HepG2 (cell line): ENCODE measurements at regions not wholly inside any gene's neighbourhood (a gene's known extent, or its start where the extent isn't known, plus 50 kb on each side); places are given as distances from the start of the nearest gene placed in this dataset.

Experiments
- ARNT2 ChIP-seq: sonication (generic); formaldehyde crosslinking; IDR thresholded peaks from 2 replicates; pipeline ENCODE4 v1.8.0; 2022; ENCODE audit warnings: mild to moderate bottlenecking, low read depth, missing genetic modification reagents, moderate library complexity
- DMTF1 ChIP-seq: sonication (generic); formaldehyde crosslinking; IDR thresholded peaks from 2 replicates; pipeline ENCODE4 v1.4.0; 2020; ENCODE audit warnings: mild to moderate bottlenecking, missing genetic modification reagents
- NR2F6 ChIP-seq, 2 experiments: IDR thresholded peaks; 2 replicates each; pipeline ENCODE4 v1.6.1; 2016; ENCODE audit warnings: antibody characterized with exemption in 1 of 2, mild to moderate bottlenecking in 1 of 2
- RARA ChIP-seq: IDR thresholded peaks from 2 replicates; pipeline ENCODE4 v1.6.1; 2016; ENCODE audit warnings: missing genetic modification reagents, missing compliant biosample characterization
- RXRA ChIP-seq: sonication (generic); formaldehyde crosslinking; IDR thresholded peaks from 2 replicates; pipeline ENCODE4 v1.5.1; 2020; ENCODE audit warnings: missing genetic modification reagents
- SNAPC4 ChIP-seq: sonication (generic); formaldehyde crosslinking; IDR thresholded peaks from 2 replicates; pipeline ENCODE4 v1.4.0; 2020; ENCODE audit warnings: mild to moderate bottlenecking, missing genetic modification reagents
- SOX5 ChIP-seq: IDR thresholded peaks from 2 replicates; pipeline ENCODE4 v1.6.1; 2016; ENCODE audit warnings: borderline replicate concordance
- ZNF550 ChIP-seq: sonication (generic); formaldehyde crosslinking; IDR thresholded peaks from 2 replicates; pipeline ENCODE4 v1.4.0; 2020; ENCODE audit warnings: mild to moderate bottlenecking, missing genetic modification reagents, borderline replicate concordance
- ZNF850 ChIP-seq: sonication (generic); formaldehyde crosslinking; conservative IDR thresholded peaks from 2 replicates; pipeline ENCODE4 v1.9.0; 2021; ENCODE audit warnings: mild to moderate bottlenecking, missing genetic modification reagents
- TF ChIP-seq, protein P1 (sequence below): sonication (generic); formaldehyde crosslinking; IDR thresholded peaks from 2 replicates; pipeline ENCODE4 v1.5.0; 2020; ENCODE audit warnings: mild to moderate bottlenecking, missing genetic modification reagents, borderline replicate concordance
- TF ChIP-seq, protein P2 (sequence below): sonication (generic); formaldehyde crosslinking; IDR thresholded peaks from 2 replicates; pipeline ENCODE4 v1.8.0; 2022; ENCODE audit warnings: mild to moderate bottlenecking, missing genetic modification reagents

DNA sequence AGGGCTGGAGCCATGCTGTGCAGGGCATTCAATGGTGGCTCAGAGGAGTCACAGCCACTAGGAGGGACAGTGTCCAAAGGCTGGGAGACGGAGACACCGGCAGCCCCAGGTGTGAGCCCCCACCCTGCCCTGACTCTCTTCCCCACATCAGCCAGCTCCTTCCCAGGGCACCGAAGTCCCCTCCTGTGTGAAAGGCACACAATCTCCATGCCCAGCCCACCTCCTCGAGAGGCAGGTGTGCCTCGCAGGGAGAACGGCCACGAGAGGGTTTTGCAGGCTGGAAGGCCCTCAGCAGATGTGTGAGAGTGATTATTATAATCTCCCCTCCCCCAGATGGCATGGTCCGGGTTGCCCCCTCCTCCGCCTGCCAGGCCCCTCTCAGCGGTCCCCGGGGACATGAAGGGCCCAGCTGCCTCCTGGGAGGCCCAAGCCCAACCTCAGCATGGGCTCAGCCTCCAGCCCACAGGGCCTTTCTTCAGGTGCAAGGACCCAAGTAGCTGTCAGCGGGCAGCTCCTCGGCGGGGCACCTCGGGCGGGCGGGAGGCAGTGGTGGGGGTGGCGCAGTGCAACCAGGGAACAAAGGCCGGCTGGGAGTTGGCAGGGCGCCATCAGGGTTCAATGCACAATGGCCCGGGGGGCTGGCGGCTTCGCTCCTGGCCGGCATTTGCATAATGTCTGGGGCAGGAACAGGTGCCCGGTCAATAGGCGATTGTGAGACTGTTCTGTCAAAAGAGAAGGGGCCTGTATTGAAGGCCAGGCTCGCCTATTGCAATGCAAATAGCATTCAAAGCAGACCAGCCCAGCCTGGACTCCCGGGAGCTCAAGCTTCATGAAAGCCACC, 155.3 kb upstream of the ZMIZ1 start (continued):
- TF ChIP-seq, protein P1, sequence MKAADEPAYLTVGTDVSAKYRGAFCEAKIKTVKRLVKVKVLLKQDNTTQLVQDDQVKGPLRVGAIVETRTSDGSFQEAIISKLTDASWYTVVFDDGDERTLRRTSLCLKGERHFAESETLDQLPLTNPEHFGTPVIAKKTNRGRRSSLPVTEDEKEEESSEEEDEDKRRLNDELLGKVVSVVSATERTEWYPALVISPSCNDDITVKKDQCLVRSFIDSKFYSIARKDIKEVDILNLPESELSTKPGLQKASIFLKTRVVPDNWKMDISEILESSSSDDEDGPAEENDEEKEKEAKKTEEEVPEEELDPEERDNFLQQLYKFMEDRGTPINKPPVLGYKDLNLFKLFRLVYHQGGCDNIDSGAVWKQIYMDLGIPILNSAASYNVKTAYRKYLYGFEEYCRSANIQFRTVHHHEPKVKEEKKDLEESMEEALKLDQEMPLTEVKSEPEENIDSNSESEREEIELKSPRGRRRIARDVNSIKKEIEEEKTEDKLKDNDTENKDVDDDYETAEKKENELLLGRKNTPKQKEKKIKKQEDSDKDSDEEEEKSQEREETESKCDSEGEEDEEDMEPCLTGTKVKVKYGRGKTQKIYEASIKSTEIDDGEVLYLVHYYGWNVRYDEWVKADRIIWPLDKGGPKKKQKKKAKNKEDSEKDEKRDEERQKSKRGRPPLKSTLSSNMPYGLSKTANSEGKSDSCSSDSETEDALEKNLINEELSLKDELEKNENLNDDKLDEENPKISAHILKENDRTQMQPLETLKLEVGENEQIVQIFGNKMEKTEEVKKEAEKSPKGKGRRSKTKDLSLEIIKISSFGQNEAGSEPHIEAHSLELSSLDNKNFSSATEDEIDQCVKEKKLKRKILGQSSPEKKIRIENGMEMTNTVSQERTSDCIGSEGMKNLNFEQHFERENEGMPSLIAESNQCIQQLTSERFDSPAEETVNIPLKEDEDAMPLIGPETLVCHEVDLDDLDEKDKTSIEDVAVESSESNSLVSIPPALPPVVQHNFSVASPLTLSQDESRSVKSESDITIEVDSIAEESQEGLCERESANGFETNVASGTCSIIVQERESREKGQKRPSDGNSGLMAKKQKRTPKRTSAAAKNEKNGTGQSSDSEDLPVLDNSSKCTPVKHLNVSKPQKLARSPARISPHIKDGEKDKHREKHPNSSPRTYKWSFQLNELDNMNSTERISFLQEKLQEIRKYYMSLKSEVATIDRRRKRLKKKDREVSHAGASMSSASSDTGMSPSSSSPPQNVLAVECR (CRISPR knock-in tag): peak; percentile 19; the same call in 1 of the 2 replicates
- peak; percentile 73; the same call in 1 of the 2 replicates for TF ChIP-seq SNAPC4 (CRISPR knock-in tag)
- no peak for TF ChIP-seq ARNT2 (CRISPR knock-in tag)
- TF ChIP-seq, protein P2, sequence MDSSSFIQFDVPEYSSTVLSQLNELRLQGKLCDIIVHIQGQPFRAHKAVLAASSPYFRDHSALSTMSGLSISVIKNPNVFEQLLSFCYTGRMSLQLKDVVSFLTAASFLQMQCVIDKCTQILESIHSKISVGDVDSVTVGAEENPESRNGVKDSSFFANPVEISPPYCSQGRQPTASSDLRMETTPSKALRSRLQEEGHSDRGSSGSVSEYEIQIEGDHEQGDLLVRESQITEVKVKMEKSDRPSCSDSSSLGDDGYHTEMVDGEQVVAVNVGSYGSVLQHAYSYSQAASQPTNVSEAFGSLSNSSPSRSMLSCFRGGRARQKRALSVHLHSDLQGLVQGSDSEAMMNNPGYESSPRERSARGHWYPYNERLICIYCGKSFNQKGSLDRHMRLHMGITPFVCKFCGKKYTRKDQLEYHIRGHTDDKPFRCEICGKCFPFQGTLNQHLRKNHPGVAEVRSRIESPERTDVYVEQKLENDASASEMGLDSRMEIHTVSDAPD (CRISPR knock-in tag): no peak
- no peak for TF ChIP-seq ZNF850
- no peak for TF ChIP-seq NR2F6 (IDR thresholded peaks at IDR 0.05)
- TF ChIP-seq NR2F6 (CRISPR knock-in tag; IDR thresholded peaks at IDR 0.05): 0 out of 2 replicates have a peak, but pooled peaks have one; percentile 24
- TF ChIP-seq RXRA (CRISPR knock-in tag): 0 out of 2 replicates have a peak, but pooled peaks have one; percentile 34
- TF ChIP-seq SOX5 (CRISPR knock-in tag): peak; percentile 93
- no peak for TF ChIP-seq DMTF1 (CRISPR knock-in tag)
- peak; percentile 46 for TF ChIP-seq RARA (CRISPR knock-in tag)
- TF ChIP-seq ZNF550 (CRISPR knock-in tag): no peak
